Kidney (tissue), 13 donors: ENCODE measurements at regions not wholly inside any gene's neighbourhood (a gene's known extent, or its start where the extent isn't known, plus 50 kb on each side); places are given as distances from the start of the nearest gene placed in this dataset.

Experiments used
- DNase-seq, 5 donors: peaks; one replicate each; pipeline ENCODE4 v3.0.0-alpha.2; 2013 to 2020
- FAIRE-seq: peaks from 2 replicates; lab custom pipeline; 2012; peaks lifted over from hg19 to GRCh38; lab: Jason Lieb, UNC
- H3K27ac ChIP-seq, 2 donors: one replicate each; pipeline ENCODE4 v1.7.0; 2013; ENCODE audit warnings: low read depth in 2 of 2, low read length in 2 of 2, inconsistent platforms in 1 of 2
- H3K27me3 ChIP-seq: one replicate; pipeline ENCODE4 v1.7.1; 2013; ENCODE audit warnings: low read length, inconsistent platforms; ENCODE audit not compliant: control insufficient read depth, insufficient read depth
- H3K36me3 ChIP-seq, 3 donors: one replicate each; pipeline versions ENCODE4 v1.7.0 to v1.7.1; 2013; ENCODE audit warnings: low read length in 3 of 3, control low read depth in 1 of 3, inconsistent platforms in 1 of 3; ENCODE audit not compliant: insufficient read depth in 3 of 3, control insufficient read depth in 2 of 3
- H3K4me1 ChIP-seq, 3 donors: one replicate each; pipeline versions ENCODE4 v1.7.0 to v1.7.1; 2013; ENCODE audit warnings: low read length in 3 of 3, inconsistent platforms in 1 of 3, low read depth in 1 of 3; ENCODE audit not compliant: control insufficient read depth in 2 of 3, insufficient read depth in 2 of 3
- H3K4me3 ChIP-seq, 3 donors: one replicate each; pipeline versions ENCODE4 v1.7.0 to v1.8.1; 2013; ENCODE audit warnings: low read length in 3 of 3, control low read depth in 1 of 3, inconsistent platforms in 1 of 3
- H3K9ac ChIP-seq, 3 donors: one replicate each; pipeline versions ENCODE4 v1.7.0 to v1.7.1; 2013; ENCODE audit warnings: low read length in 3 of 3, control low read depth in 1 of 3, inconsistent platforms in 1 of 3
- H3K9me3 ChIP-seq, 3 donors: one replicate each; pipeline versions ENCODE4 v1.7.0 to v1.7.1; 2013; ENCODE audit warnings: low read length in 3 of 3, control low read depth in 1 of 3, inconsistent platforms in 1 of 3; ENCODE audit not compliant: control insufficient read depth in 2 of 3, insufficient read depth in 1 of 3
- intact Hi-C: fragments of 100-400 bp; cut with DNase I; formaldehyde crosslinking; loops from one replicate; pipeline ENCODE4 v1.11.1; 2022
- TF ChIP-seq, protein P1 (sequence below): IDR thresholded peaks from 3 replicates; pipeline ENCODE4 v1.5.1; 2012; ENCODE audit warnings: mild to moderate bottlenecking, moderate library complexity, borderline replicate concordance; ENCODE audit not compliant: insufficient read depth; ENCODE audit errors: extremely low read depth
- donor health status: control.
- donor health status: control.
- donor health status: control.
- donor health status: control.
- donor health status: control.
- donor health status: DM: yes; HTN: yes; CAD: no.
- donor health status: Normal renal cell carcinoma (clear cell type).

DNA sequence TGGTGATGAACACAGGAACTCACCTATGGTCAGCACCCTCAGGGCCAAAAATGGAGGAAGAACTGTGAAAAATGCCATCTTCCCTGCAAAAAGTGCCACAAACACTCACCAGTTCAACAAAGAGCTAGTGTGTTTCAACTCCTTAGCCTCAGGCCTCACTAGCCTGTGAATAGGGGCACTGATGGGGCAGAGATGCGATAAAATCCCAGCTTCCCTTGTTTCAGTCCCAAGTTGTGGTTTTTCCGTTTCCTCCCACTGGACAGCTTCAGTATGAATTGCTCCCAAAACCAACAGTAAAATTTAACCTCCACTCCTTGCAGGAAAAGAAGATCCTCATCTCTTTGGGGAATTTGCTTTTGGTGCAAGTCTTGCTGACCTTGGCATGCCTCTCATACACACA lies 117.4 kb upstream of the ADAMTS9 start:
- no peaks in the 10 kb centered on the region for H3K27me3 ChIP-seq
- H3K4me3 ChIP-seq: no peak overlapping the region
- peaks cover 0 to 13% (median 0%) of the 10 kb centered on the region in 3 donors for H3K4me1 ChIP-seq
- TF ChIP-seq, protein P1, sequence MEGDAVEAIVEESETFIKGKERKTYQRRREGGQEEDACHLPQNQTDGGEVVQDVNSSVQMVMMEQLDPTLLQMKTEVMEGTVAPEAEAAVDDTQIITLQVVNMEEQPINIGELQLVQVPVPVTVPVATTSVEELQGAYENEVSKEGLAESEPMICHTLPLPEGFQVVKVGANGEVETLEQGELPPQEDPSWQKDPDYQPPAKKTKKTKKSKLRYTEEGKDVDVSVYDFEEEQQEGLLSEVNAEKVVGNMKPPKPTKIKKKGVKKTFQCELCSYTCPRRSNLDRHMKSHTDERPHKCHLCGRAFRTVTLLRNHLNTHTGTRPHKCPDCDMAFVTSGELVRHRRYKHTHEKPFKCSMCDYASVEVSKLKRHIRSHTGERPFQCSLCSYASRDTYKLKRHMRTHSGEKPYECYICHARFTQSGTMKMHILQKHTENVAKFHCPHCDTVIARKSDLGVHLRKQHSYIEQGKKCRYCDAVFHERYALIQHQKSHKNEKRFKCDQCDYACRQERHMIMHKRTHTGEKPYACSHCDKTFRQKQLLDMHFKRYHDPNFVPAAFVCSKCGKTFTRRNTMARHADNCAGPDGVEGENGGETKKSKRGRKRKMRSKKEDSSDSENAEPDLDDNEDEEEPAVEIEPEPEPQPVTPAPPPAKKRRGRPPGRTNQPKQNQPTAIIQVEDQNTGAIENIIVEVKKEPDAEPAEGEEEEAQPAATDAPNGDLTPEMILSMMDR: no peak
- H3K36me3 ChIP-seq: peaks cover 0 to 8% (median 0%) of the 10 kb centered on the region in 3 donors
- H3K9ac ChIP-seq: no peak overlapping the region
- H3K27ac ChIP-seq: no peak overlapping the region
- DNase-seq (no peak), FAIRE-seq (no peak)
- intact Hi-C loops: no loop called here
- no peaks in the 10 kb centered on the region for H3K9me3 ChIP-seq

DNA sequence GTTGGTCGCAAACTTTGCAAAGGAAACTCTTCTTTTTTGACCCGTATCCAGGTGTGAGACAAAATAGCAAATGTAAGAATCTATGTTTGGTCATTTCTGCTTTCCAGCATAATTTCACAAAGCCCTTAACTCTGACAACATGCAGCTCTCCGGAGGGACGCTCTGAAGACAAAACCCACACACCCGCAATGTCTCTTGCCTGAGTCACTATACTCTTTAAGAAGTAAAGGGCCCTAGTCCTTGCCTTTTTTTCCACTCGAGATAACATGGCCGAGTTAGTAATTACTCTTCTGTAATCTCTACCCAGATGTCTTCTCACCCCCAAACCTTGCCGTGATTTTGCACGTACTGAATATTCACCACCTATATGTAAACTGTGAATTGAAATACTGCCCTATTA lies 115.7 kb upstream of the ADAMTS9 start:
- FAIRE-seq (no peak), DNase-seq (no peak)
- H3K9me3 ChIP-seq: no peaks in the 10 kb centered on the region
- intact Hi-C loops: no loop called here
- H3K4me1 ChIP-seq: peaks cover 0 to 13% (median 0%) of the 10 kb centered on the region in 3 donors
- peaks cover 0 to 13% (median 0%) of the 10 kb centered on the region in 3 donors for H3K36me3 ChIP-seq
- H3K4me3 ChIP-seq: no peak overlapping the region
- no peak overlapping the region for H3K27ac ChIP-seq
- TF ChIP-seq, protein P1: no peak
- H3K27me3 ChIP-seq: no peaks in the 10 kb centered on the region
- no peak overlapping the region for H3K9ac ChIP-seq

DNA sequence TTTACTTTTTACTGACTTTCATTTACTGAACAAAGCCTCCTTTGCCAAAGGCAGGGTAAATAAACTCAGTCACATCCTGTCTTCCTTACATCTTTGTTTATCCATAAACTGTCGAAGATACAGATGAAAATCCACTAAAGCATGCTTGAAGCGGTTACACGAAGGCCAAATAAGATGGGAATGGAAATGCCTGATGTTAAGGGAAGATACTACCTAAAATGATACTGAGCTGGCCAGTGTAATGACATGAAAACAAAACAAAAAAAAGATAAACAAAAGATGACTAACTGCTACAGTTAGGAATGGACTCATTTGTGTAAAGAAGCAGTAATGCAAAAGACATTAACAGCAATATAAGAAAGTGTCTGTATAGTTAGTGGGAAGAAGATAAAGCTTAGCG lies 114.7 kb upstream of the ADAMTS9 start:
- Histone ChIP-seq H3K4me3 (no peak overlapping the region), H3K9me3 (no peaks in the 10 kb centered on the region), H3K36me3 (peaks cover 0 to 13% (median 0%) of the 10 kb centered on the region in 3 donors), H3K27me3 (no peaks in the 10 kb centered on the region), H3K27ac (no peak overlapping the region), H3K9ac (no peak overlapping the region), H3K4me1 (peaks cover 0 to 12% (median 0%) of the 10 kb centered on the region in 3 donors)
- TF ChIP-seq, protein P1: no peak
- DNase-seq: no peak
- FAIRE-seq: no peak
- intact Hi-C loops: no loop called here

DNA sequence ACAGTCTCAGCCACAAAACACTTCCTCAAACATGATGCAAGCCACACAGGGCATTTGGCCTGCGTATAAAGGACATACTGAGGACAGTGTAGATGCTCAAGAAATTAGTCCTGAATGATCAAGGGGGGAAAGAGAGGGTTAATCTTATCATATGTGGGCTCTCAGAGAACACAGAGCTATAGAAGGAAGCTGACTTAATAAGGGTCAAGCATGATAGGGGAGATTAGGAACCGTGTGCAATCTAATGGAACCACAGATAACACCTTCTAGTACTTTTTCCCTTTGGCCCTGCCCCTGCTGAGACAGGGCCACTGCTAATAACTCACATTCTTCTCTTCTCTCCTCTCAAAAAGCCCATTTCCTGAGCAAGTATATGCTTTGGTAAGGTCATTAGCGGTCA lies 114.1 kb upstream of the ADAMTS9 start:
- TF ChIP-seq, protein P1: no peak
- no peak for FAIRE-seq

More for the DNA sequence above, 114.1 kb upstream of the ADAMTS9 start:
- Histone ChIP-seq H3K4me3 (no peak overlapping the region), H3K36me3 (peaks cover 0 to 13% (median 0%) of the 10 kb centered on the region in 3 donors), H3K9me3 (no peaks in the 10 kb centered on the region), H3K27ac (no peak overlapping the region), H3K27me3 (no peaks in the 10 kb centered on the region), H3K4me1 (peaks cover 0 to 6% (median 0%) of the 10 kb centered on the region in 3 donors), H3K9ac (no peak overlapping the region)
- intact Hi-C loops: no loop called here
- DNase-seq: no peak
